CD4-positive, alpha-beta T cell treated with Interferon alpha-2 for 1 hour (primary cell): ENCODE measurements at regions not wholly inside any gene's neighbourhood (a gene's known extent, or its start where the extent isn't known, plus 50 kb on each side); places are given as distances from the start of the nearest gene placed in this dataset.

Experiments
- DNase-seq, 2 donors: peaks; one replicate each; pipeline ENCODE4 v3.0.0-alpha.2; 2020 to 2022

DNA sequence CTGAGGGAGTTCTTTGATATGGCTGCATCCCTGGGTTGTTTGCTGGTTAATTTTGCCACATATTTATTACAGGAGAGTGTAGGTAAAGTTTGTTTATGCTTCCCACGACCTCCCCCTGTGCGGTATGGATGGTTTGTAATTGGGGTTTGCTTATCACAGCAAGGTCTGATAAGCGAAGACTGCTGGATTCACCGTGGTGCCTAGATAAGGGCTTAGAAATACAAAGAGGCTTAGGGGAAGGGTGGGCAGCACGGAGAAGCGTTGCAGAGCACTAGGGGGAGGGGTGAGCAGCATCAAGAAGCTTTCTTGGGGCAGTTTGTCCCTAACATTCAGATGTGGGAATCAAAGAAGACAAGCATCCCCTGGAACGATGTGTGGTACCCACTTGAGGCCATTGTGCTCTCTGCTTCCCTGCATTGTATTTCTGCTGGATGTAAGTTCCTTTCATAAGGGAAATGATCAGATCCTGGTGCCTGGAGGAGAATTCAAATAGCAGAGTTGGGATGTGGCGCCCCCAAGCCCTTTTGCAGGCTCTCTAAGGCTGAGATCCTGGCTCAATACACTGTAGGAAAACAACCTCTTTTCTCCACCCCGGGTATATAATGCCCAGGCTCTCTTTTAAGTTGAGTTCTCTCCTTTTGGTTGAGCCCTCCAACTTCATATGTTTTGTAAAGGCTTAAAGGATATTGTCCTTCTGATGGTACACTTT is 598.1 kb upstream of the ADGRL4 start:
- DNase-seq: no peak

DNA sequence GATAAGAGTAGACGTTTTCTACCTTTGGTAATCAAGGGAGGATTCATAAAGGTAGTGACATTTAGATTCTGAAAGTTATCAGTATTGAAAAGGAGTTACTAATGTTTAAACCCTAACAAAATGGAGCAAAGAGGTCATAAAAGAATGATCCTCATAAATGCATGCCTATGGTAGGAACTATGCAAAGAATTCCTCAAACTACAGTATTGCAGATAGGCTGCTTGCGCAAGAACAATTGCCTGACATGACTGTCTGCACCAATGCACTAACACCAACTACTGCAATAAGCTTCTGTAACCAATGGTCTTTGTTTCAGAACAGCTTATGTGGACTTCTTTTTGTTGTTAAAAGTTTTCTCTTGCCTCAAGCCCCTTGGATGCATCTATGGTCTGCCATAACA is 597.3 kb upstream of the ADGRL4 start:
- no peak for DNase-seq

DNA sequence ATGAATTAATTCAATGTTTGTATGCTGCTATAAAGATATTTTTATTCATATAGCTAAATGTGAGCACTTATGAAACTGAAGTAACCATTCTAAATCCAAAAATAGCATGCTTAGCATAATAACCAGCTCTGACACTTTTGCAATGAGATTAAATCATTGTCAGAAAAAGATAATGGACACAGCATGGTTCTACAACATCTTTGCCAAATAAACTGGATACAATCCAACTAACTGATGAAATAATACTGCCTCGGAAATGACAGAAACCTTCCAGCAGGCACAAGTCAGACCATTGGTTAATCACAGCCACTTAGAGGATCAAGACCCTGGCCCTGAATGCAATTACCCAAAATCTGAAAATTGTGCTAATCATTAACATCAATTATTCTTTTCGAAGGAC is 592.7 kb upstream of the ADGRL4 start:
- DNase-seq: no peak

DNA sequence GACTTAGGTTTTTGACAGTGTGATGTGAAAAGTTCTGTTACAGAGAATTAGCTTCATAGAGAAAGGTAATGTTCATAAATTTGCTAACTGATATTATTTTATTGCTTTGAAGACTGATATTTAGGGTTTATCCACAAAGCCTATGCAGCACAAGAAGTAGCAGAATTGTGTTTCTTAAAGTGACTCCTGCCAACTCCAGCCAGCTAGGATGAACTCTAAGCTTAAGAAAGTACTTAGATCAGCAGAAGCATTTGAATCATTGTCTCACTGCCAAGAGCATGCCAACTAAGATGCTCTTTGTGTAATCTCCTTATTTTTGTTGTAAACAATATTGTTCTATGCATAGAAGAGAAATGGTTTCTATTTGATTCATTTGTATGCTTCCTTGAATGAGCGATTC is 589.4 kb upstream of the ADGRL4 start:
- no peak for DNase-seq

DNA sequence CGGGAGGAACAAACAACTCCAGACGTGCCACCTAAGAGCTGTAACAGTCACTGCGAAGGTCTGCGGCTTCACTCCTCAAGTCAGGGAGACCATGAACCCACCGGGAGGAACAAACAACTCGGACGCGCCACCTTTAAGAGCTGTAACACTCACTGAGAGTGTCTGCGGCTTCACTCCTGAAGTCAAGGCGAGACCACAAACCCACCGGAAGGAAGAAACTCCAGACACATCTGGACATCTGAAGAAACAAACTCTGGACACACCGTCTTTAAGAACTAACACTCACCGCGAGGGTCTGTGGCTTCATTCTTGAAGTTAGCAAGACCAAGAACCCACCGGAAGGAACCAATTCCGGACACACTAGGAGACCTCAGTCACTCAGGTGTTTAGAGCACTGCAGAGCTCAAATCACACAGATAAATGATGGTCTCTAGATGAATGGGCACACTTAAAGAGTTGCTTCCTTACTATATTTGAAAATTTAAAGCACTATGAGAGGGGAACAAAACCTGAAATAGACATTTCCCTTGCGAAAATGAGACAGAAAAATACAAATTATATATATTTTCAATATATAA is 587.7 kb upstream of the ADGRL4 start:
- DNase-seq: no peak

DNA sequence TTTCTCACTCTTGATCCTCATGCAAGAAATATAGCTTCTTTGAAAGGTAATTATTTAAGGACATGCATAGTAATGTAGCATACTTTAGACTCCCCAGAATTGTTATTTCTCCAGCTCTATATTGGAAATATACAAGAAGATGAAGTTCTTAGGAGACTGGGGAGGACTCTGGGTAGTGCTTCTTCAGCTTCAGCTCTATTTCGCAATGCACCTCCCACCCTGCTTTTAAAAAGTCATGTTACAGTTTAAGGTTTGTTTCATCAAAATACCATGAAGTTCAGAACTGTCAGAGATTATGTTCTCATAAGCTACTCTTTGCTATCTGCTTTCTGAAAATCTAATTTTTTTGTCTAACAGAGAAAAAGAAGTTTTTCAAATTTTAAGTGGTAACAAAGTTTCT is 586.2 kb upstream of the ADGRL4 start:
- DNase-seq: no peak

DNA sequence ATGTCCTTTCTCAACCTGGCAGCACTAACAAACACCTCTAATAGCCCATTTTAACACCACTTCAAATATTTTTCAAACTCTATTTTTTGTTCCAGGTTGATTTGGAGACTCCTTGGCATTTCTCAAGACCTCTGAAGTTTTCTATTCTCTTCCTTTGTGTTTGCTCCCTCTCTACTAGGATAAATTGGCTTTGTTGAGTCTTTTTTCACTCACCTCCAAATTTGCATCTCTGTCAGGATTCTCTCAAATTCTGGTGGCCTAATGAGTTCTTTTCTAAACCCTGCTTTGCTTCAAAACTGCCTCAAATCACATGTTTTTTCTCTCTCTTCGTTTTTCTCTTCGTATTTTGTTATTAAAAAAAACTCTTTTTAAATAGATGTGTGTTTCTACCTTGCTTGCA is 582.2 kb upstream of the ADGRL4 start:
- no peak for DNase-seq

DNA sequence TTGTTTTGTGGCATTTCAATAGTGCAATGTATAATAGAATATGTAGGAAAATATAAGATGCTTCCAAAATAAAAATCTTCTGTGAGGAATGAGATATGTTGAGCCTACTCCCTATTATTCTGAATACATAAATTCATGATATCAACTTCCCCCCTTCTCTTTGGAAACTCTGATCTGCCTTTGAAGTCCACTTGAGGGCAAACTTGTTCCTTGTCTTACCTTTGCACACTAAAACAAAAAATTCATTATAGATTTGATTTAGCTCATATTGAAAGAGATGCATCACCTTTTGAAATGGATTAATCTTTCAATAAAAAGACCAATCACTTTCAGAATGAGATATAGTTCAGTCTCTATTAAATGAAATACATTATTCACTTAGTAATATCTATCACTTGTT is 580.7 kb upstream of the ADGRL4 start:
- no peak for DNase-seq

DNA sequence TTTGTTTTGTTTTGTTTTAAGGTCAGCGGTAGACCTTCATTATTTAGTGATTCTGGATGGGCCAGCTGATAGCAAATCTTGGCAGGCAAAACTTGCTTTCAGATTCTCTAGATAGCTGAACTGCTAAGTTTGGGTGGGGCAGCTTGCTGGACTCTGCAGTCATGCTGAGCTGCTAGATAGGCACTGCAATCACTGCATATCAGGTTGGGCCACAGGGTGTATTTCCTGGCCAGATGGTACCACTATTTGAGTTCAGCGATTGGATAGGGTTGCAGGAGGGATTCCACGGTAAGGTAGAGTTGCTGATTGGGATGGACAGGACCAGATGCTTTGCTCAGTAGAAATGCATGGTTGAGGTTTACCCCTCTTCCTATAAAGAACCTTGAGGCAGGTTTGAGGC is 579.3 kb upstream of the ADGRL4 start:
- no peak for DNase-seq

DNA sequence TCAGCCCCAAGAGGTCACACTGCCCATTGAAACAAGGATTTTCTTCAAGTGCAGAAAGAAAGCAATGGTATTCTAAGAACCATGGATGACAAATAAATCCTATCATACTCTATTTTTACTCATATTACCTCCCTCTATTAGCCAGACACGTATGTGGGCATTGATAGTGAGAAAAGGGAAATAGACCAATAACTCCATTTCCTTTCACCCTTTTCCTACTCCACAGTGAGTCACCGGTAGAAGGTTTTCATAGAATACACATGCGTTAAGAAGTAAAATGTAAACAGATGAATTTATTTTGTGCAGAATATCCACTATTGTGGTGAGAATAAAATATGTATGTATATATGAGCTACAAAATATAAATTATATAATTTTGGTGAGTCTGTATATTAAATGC is 568.9 kb upstream of the ADGRL4 start:
- DNase-seq: no peak

DNA sequence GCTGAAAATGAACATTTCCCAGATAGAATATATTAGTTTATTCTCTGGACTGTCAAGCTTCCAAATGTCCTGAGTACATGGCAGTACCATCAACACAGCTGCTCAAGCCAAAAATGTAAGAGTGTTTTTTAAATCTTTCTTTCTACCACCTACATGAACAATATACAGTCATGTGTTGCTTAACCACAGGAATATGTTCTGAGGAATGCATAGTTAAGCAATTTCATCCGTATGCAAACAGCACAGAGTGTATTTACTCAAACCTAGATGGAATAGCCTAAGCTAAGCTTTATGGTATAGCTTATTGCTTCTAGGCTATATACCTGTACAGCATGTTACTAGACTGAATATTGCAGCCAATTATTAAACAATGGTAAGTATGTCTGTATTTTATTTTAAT is 561.9 kb upstream of the ADGRL4 start:
- no peak for DNase-seq

DNA sequence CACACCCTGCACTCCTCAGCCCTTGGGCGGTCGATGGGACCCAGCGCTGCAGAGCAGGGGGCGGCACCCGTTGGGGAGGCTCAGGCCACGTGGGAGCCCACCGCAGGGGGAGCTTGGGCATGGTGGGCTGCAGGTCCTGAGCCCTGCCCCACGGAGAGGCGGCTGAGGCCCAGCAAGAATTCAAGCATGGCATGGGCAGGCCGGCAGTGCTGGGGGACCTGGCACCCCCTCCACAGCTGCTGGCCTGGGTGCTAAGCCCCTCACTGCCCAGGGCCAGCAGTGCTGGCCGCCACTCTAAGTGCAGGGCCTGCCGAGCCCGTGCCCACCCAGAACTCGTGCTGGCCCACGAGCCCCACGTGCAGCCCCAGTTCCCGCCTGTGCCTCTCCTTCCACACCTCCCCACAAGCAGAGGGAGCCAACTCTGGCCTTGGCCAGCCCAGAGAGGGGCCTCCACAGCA is 555.0 kb upstream of the ADGRL4 start:
- no peak for DNase-seq

DNA sequence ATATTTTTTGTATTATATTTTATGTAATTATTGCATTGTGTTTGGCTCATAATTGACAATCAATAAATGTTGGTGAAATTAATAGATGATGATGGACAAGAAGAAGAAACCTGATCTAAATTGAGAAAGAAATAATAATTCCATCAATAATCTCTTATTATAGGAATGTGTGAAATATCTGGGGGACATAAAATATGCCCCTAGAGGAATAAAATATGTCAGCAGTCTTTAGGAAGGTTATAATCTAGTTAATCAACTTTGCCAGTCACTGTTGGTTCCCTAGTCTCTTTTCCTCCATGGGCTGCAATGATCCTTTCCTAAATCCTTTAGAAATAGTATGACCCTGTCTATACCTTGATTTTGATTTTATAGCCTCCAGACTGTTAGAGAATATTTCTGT is 549.7 kb upstream of the ADGRL4 start:
- DNase-seq: no peak

DNA sequence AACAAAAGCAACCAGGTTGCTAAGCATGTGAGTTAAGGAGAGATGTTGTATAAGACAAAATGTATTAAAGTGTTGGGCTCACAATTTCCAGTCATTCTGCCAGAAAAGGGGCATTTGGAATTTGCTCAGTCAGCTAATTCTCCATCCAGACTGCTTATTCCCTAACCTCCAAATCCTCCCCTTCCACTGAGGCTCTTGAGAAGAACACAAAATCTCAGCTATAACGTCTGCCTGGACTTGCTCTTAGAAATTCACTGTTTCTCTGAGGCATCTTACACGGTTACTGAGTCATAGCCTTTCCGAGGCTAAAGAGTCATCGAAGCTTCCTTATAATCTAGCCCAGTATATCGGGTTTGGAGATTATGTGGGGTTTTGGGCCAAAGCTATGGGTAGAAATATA is 548.2 kb upstream of the ADGRL4 start:
- DNase-seq: no peak

DNA sequence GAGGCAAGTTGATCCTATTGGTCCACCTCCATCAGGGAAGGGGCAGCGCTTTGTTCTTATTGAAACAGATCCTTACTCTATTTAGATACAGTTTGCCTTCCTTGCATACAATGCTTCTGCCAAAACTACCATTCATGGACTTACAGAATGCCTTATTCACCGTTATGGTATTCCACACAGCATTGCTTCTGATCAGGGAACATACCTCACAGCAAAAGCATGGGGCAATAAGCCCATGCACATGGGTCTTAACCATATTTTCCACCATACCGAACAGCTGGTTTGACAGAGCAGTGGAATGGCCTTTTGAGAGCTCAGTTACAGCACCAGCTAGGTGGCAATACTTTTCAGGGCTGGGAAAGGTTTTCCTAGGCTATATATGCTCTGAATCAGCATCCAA is 544.8 kb upstream of the ADGRL4 start:
- no peak for DNase-seq

DNA sequence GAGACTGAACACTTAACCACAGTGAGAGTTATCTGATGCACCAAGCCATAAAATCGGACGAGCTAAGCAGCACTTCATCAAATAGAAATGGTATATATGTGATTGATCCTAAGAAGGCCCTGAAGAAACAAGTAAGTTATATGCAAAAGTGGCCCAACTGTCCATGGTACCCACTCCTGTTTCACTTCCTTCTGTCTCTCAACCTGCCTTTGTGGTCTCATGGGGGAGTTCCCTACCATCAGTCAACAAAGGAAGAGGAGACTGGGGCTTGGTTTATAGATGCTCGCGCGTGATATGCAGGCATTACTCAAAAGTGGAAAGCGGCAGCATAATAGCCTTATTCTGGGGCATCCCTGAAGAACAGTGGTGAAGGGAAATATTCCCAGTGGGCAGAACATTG is 543.9 kb upstream of the ADGRL4 start:
- DNase-seq: no peak

DNA sequence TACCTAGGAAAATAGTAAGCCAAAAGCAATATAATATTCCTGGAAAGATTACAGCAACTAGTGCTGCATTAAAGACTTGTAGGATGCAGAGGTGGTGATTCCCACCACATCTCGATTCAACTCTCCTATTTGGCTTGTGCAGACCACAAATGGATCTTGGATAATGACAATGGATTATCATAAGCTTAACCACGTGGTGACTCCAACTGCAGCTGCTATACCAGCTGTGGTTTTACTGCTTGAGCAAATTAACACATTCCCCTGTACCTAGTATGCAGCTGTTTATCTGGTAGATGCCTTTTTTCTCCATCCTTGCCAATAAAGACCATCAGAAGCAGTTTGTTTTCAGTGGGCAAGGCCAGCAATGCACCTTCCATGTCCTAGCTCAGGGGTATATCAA is 542.7 kb upstream of the ADGRL4 start:
- DNase-seq: no peak

DNA sequence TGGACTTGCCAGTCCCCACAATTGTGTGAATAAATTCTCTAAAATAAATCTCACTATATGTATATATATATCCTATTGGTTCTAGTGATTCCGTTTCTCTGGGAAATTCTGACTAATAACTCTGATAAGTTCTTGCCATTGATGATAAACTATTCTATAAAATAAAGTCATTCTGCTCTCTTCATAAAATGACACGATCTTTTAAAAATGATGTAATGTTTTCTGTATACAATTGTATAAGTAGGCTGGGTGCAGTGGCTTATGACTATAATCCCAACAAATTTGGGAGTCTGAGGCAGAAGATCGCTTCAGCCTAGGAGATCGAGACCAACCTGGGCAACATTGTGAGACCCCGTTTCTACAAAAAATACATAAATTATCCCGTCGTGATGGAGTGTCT is 541.0 kb upstream of the ADGRL4 start:
- DNase-seq: no peak

DNA sequence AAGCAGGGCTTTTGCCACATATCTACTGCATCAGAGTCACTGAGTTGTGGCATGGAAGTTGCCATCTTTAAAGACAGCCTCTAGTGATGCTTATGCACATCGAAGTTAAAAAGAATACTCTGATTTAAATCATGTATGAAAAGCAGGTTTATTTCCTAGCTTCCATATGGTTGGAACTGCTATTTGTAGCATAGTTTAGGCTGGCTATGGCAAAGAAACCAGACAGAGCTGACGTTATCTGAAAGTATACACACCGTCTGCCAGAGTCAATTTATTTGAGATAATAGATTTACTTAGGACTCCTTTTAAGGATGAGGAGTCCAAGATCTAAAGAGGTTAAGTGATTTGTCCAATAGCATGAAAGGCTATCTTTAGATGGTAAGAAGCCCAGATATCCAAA is 536.9 kb upstream of the ADGRL4 start:
- DNase-seq: no peak

DNA sequence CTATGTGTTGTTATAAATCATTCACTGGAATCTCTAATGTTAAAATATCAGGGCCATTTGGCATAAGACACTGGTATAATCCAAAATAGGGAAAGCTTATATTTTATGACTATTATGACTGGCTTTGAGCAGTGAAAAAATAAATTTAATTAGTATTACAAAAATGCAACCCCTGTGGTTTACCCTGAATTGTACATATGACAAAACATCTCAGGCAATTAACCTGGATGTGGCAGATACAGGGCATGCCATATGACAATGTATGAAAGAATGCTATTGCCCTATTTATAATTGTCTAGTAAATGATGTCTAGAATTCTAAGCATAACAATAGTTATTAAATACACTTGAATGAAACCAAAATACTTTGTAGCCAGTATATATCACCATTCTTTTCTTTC is 532.5 kb upstream of the ADGRL4 start:
- DNase-seq: no peak

DNA sequence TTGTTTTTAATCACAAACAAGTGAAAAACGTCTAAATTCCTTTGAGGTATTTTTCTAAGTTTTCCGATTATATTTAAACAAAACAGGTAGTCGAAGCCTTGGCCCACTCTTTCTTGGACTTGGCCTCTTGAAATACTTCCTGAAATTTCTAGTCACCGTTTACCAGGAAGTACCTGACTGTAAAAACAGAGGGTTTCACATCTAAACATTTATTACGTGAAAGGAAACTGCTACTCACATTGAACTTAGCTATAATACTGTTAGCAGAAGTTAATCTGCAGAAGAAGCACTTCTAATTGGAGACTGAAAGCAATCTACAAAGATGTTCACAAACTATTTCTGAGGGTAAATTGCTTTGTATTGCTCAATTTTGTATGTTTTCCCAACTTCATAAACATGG is 526.0 kb upstream of the ADGRL4 start:
- DNase-seq: no peak

DNA sequence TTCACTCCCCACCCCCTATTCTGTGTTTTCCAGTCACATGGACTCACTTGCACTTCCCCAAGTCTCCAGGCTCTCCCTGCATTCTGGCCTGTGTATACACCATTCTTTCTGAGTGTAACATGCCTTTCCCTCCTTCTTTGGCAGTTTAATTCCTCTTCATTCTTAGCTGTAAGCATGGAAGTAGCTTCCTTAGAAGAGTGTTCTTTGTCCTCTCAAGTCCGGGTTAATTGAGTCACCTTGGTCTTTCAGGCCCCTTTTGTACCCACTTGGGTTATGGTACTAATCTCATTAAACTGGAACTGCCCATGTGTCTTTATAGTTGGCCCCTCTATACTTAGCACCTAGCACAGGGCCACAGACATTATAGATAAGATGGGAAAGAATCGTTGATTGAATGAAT is 525.3 kb upstream of the ADGRL4 start:
- no peak for DNase-seq

DNA sequence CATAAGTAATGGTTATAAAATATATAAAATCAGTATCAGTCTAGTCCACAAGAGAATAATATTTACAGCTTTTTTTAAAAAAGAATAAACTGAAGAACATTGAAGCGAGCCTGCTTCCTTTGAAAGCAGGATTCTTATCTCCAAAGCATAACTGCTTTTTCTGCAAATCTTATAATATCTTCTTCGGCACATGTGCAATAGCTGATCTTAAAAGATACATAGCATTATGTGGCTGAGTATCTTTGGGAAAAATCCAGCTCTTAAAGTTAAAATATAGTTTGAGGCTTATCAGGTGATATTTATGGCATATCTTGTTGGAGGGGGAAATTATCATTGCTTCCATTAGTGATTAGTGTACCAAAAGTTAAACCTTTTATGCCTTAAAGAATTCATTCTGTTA is 523.9 kb upstream of the ADGRL4 start:
- DNase-seq: no peak

DNA sequence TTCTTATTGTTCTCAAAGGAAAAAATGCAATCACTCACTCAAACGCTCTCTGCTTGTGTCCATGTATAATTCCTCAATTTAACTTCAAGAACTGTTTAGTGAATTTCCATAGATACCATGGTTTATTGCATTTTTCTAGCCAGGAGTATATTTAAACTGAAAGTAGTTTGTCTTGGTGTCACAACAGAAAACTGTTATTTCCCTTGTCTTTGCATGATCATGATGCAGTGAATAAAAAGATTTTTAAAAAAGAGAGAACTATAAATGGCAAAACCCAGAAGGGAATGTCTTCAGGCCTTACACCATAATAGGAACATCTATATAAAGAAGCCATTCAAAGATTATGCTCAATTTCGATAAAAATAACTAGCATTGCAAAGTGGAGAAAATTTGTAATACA is 523.5 kb upstream of the ADGRL4 start:
- DNase-seq: no peak

DNA sequence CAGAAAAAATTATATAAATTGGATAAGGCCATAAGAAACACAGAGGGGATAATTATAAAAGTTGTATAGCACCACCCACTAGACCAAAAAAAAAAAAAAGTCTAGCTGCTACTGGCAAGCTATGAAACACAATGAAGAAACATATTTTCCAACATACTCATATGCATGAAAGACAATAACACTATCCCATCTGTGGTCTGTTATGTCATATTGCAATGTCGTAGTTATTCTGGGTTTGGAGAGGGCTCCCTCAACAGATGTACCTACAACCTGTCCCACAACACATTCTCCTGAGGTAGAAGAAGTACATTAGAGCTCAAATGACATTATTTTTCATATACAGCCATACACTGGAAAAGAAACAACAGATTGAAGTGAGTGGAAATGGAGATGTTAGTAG is 517.6 kb upstream of the ADGRL4 start:
- DNase-seq: no peak
